GM23338 (cell line): ENCODE measurements at regions not wholly inside any gene's neighbourhood (a gene's known extent, or its start where the extent isn't known, plus 50 kb on each side); places are given as distances from the start of the nearest gene placed in this dataset.

Experiments used
- ATAC-seq: fragments of 200-7000 bp; cut with Tn5 transposase; 3 replicates; pipeline ENCODE4 v1.9.1; 2020
- DNase-seq: peaks from one replicate; pipeline ENCODE4 v3.0.0-alpha.2; 2015; ENCODE audit warnings: low spot score
- H2AFZ ChIP-seq: fragments of 200-600 bp; sonication (generic); 2 replicates; pipeline ENCODE4 v1.8.0; 2016; ENCODE audit warnings: antibody characterized with exemption, mild to moderate bottlenecking, moderate library complexity
- H3F3A ChIP-seq: fragments of 200-600 bp; sonication (generic); replicated peaks from 2 replicates; pipeline ENCODE4 v1.8.0; 2017; ENCODE audit warnings: antibody characterized with exemption, mixed run types, low read depth
- H3K27ac ChIP-seq: fragments of 200-600 bp; sonication (generic); 2 replicates; pipeline ENCODE4 v1.6.1; 2016; ENCODE audit warnings: low read depth
- H3K27me3 ChIP-seq: fragments of 200-600 bp; sonication (generic); 2 replicates; pipeline ENCODE4 v1.8.0; 2016; ENCODE audit warnings: mild to moderate bottlenecking, mixed run types, moderate library complexity; ENCODE audit not compliant: insufficient read depth
- H3K36me3 ChIP-seq: fragments of 200-600 bp; sonication (generic); 2 replicates; pipeline ENCODE4 v1.8.0; 2016; ENCODE audit warnings: mild to moderate bottlenecking; ENCODE audit not compliant: insufficient read depth
- H3K4me1 ChIP-seq: fragments of 200-600 bp; sonication (generic); 2 replicates; pipeline ENCODE4 v1.8.0; 2016; ENCODE audit warnings: mild to moderate bottlenecking, moderate library complexity; ENCODE audit not compliant: insufficient read depth
- H3K4me2 ChIP-seq: fragments of 200-600 bp; sonication (generic); 2 replicates; pipeline ENCODE4 v1.7.1; 2017; ENCODE audit warnings: mixed run types
- H3K4me3 ChIP-seq: fragments of 200-600 bp; sonication (generic); 2 replicates; pipeline ENCODE4 v1.6.1; 2016; ENCODE audit warnings: mixed run types
- H3K79me2 ChIP-seq: fragments of 200-600 bp; sonication (generic); replicated peaks from 2 replicates; pipeline ENCODE4 v1.8.0; 2017; ENCODE audit warnings: mild to moderate bottlenecking; ENCODE audit not compliant: insufficient read depth
- H3K9me2 ChIP-seq: fragments of 200-600 bp; sonication (generic); 2 replicates; pipeline ENCODE4 v1.8.0; 2017; ENCODE audit not compliant: insufficient read depth
- H4K20me1 ChIP-seq: fragments of 200-600 bp; sonication (generic); replicated peaks from 2 replicates; pipeline ENCODE4 v1.8.0; 2017; ENCODE audit warnings: mild to moderate bottlenecking; ENCODE audit not compliant: insufficient read depth
- H3K27ac Mint-ChIP-seq: 2 replicates; pipeline ENCODE4 v1.8.0; 2020; ENCODE audit warnings: inconsistent platforms, mild to moderate bottlenecking, moderate library complexity, mixed read lengths
- H3K27me3 Mint-ChIP-seq: 3 replicates; pipeline ENCODE4 v1.8.0; 2022; ENCODE audit warnings: low read depth, mild to moderate bottlenecking, moderate library complexity, mixed read lengths, inconsistent platforms; ENCODE audit not compliant: insufficient read depth, poor library complexity
- H3K36me3 Mint-ChIP-seq: 3 replicates; pipeline ENCODE4 v1.8.0; 2021; ENCODE audit warnings: low read depth, mild to moderate bottlenecking, inconsistent platforms, moderate library complexity, mixed read lengths
- H3K4me1 Mint-ChIP-seq: 3 replicates; pipeline ENCODE4 v1.8.0; 2020; ENCODE audit warnings: mild to moderate bottlenecking, inconsistent platforms, mixed read lengths
- H3K4me3 Mint-ChIP-seq: 3 replicates; pipeline ENCODE4 v1.8.0; 2021; ENCODE audit warnings: moderate library complexity, mild to moderate bottlenecking, inconsistent platforms, mixed read lengths
- H3K9me3 Mint-ChIP-seq: 3 replicates; pipeline ENCODE4 v1.8.0; 2020; ENCODE audit warnings: moderate library complexity, mild to moderate bottlenecking, inconsistent platforms, mixed read lengths
- CREB1 ChIP-seq: fragments of 250-450 bp; sonication (Bioruptor Pico); IDR thresholded peaks from 2 replicates; pipeline ENCODE4 v1.5.0; 2020; ENCODE audit warnings: low read depth, mild to moderate bottlenecking, moderate library complexity
- CTCF ChIP-seq, 2 experiments: fragments of 200-600 bp in 1 of 2; sonication (generic) in 1 of 2; conservative IDR thresholded peaks; 2 replicates each; pipeline versions ENCODE4 v1.5.1 to v1.6.1; 2016 to 2017; ENCODE audit warnings: antibody characterized with exemption in 2 of 2, low read depth in 2 of 2, mild to moderate bottlenecking in 2 of 2, moderate library complexity in 1 of 2
- ETS1 ChIP-seq: IDR thresholded peaks from 2 replicates; pipeline ENCODE4 v1.6.1; 2016; ENCODE audit warnings: antibody characterized with exemption
- EZH2 ChIP-seq: fragments of 200-600 bp; sonication (generic); IDR thresholded peaks from one replicate; pipeline ENCODE4 v1.8.0; 2017; ENCODE audit warnings: antibody characterized with exemption, mild to moderate bottlenecking, low read depth; ENCODE audit not compliant: unreplicated experiment
- EZH2phosphoT487 ChIP-seq: fragments of 200-600 bp; sonication (generic); IDR thresholded peaks from one replicate; pipeline ENCODE4 v1.8.1; 2018; ENCODE audit warnings: antibody characterized with exemption; ENCODE audit not compliant: unreplicated experiment
- JUNB ChIP-seq: IDR thresholded peaks from one replicate; pipeline ENCODE4 v1.6.1; 2016; ENCODE audit warnings: antibody characterized with exemption; ENCODE audit not compliant: unreplicated experiment
- NANOG ChIP-seq: IDR thresholded peaks from 2 replicates; pipeline ENCODE4 v1.6.1; 2016; ENCODE audit warnings: antibody characterized with exemption, borderline replicate concordance
- POLR2AphosphoS5 ChIP-seq: IDR thresholded peaks from 2 replicates; pipeline ENCODE4 v1.6.1; 2016; ENCODE audit warnings: antibody characterized with exemption, low read depth
- STAT1 ChIP-seq: IDR thresholded peaks from one replicate; pipeline ENCODE4 v1.6.1; 2016; ENCODE audit warnings: antibody characterized with exemption; ENCODE audit not compliant: unreplicated experiment
- ZNF114 ChIP-seq: fragments of 250-450 bp; sonication (Bioruptor Pico); IDR thresholded peaks from 2 replicates; pipeline ENCODE4 v1.5.0; 2020; ENCODE audit warnings: mild to moderate bottlenecking, moderate library complexity
- ZNF331 ChIP-seq: fragments of 250-450 bp; sonication (Bioruptor Pico); IDR thresholded peaks from 2 replicates; pipeline ENCODE4 v1.5.0; 2020; ENCODE audit warnings: low read depth, mild to moderate bottlenecking, moderate library complexity
- ZNF462 ChIP-seq: fragments of 250-450 bp; sonication (Bioruptor Pico); IDR thresholded peaks from 2 replicates; pipeline ENCODE4 v1.5.0; 2020; ENCODE audit warnings: mild to moderate bottlenecking, moderate library complexity

GRCh38 chr1:40926441-40926840 lies 53.1 kb upstream of the CTPS1 start:
- Histone ChIP-seq H3K4me1 (no peaks in the 10 kb centered on the region), H2AFZ (peak overlapping the region; percentile 63; the same call in 1 of the 2 replicates), H3F3A (no peaks in the 10 kb centered on the region), H3K27me3 (no peaks in the 10 kb centered on the region), H4K20me1 (no peaks in the 10 kb centered on the region), H3K9me2 (no peaks in the 10 kb centered on the region), H3K36me3 (no peaks in the 10 kb centered on the region), H3K27ac (no peak overlapping the region), H3K4me3 (no peak overlapping the region), H3K79me2 (no peaks in the 10 kb centered on the region), H3K4me2 (no peak overlapping the region)
- TF ChIP-seq CTCF (conservative IDR thresholded peaks at IDR 0.05; ENCODE audit: low read depth in 2 of 2) (no peak), ETS1 (no peak), ZNF331 (CRISPR knock-in tag) (no peak), POLR2AphosphoS5 (no peak), EZH2phosphoT487 (no peak), JUNB (no peak), NANOG (no peak), EZH2 (no peak), ZNF114 (no peak), ZNF462 (CRISPR knock-in tag) (no peak), CREB1 (CRISPR knock-in tag) (no peak), STAT1 (no peak)
- no peak for ATAC-seq
- Mint-ChIP-seq H3K4me1 (peaks cover 8% of the 10 kb centered on the region), H3K36me3 (no peaks in the 10 kb centered on the region), H3K27ac (no peak overlapping the region), H3K4me3 (no peak overlapping the region), H3K9me3 (no peaks in the 10 kb centered on the region), H3K27me3 (peaks cover under 1% of the 10 kb centered on the region)
- no peak for DNase-seq
